A673 (cell line): ENCODE measurements at regions not wholly inside any gene's neighbourhood (a gene's known extent, or its start where the extent isn't known, plus 50 kb on each side); places are given as distances from the start of the nearest gene placed in this dataset.

ENCODE experiments used
- CTCF ChIP-seq: fragments of 300-800, 200-600 bp; sonication (generic); conservative IDR thresholded peaks from 2 replicates; pipeline ENCODE4 v1.5.1; 2017; ENCODE audit warnings: low read depth, mild to moderate bottlenecking, antibody characterized with exemption, low read length, moderate library complexity, mixed read lengths
- EZH2 ChIP-seq: fragments of 200-600 bp; sonication (generic); IDR thresholded peaks from 2 replicates; pipeline ENCODE4 v1.6.1; 2017; ENCODE audit warnings: borderline replicate concordance, low read depth, mild to moderate bottlenecking, mixed read lengths, antibody characterized with exemption, low read length; ENCODE audit not compliant: poor library complexity, severe bottlenecking

GRCh38 chr20:7029019-7029418 lies 261.5 kb downstream of the BMP2 start:
- TF ChIP-seq CTCF = no peak
- TF ChIP-seq EZH2 = no peak
